ENCODE measurements at regions not wholly inside any gene's neighbourhood (a gene's known extent, or its start where the extent isn't known, plus 50 kb on each side); places are given as distances from the start of the nearest gene placed in this dataset.

DNA sequence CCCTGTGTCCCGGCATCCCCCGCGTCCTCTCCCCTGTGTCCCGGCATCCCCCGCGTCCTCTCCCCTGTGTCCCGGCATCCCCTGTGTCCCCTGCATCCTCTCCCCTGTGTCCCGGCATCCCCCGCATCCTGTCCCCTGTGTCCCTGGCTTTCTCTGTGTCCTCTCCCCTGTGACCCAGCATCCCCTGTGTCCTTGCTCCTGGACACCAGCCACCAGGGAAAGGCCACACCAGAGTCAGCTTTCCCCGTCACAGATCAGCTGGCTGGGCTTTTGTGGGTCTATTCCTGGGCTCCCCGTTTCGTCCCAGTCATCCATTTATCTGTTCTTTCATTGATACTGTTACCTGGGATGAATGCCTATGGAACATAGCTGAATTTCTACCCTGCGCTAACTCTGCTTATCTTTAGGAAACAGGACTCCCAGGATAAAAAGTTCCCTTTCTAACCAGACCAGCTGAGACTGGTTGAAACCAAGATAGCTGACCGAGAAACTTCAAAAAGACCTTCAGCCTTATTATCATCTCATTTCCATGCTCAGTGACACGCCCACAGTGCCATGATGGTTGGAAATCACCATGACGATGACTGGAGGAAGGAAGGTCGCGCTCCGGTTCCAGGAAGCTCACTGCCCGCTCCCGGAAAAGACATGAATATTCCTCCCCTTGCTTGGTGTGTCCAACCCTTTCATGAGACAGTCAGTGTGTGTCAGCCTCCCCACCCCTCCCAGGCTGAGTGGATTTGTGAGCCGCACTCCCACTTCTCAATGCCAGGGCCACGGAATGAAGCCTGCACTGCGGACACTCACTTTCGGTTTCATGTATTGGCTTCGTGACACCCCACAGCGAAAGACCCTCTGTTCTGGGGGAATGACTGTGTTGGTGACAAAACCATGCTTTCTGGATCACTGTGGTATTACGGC, 276.4 kb upstream of the SFSWAP start (continued):
- TF ChIP-seq, protein P1, sequence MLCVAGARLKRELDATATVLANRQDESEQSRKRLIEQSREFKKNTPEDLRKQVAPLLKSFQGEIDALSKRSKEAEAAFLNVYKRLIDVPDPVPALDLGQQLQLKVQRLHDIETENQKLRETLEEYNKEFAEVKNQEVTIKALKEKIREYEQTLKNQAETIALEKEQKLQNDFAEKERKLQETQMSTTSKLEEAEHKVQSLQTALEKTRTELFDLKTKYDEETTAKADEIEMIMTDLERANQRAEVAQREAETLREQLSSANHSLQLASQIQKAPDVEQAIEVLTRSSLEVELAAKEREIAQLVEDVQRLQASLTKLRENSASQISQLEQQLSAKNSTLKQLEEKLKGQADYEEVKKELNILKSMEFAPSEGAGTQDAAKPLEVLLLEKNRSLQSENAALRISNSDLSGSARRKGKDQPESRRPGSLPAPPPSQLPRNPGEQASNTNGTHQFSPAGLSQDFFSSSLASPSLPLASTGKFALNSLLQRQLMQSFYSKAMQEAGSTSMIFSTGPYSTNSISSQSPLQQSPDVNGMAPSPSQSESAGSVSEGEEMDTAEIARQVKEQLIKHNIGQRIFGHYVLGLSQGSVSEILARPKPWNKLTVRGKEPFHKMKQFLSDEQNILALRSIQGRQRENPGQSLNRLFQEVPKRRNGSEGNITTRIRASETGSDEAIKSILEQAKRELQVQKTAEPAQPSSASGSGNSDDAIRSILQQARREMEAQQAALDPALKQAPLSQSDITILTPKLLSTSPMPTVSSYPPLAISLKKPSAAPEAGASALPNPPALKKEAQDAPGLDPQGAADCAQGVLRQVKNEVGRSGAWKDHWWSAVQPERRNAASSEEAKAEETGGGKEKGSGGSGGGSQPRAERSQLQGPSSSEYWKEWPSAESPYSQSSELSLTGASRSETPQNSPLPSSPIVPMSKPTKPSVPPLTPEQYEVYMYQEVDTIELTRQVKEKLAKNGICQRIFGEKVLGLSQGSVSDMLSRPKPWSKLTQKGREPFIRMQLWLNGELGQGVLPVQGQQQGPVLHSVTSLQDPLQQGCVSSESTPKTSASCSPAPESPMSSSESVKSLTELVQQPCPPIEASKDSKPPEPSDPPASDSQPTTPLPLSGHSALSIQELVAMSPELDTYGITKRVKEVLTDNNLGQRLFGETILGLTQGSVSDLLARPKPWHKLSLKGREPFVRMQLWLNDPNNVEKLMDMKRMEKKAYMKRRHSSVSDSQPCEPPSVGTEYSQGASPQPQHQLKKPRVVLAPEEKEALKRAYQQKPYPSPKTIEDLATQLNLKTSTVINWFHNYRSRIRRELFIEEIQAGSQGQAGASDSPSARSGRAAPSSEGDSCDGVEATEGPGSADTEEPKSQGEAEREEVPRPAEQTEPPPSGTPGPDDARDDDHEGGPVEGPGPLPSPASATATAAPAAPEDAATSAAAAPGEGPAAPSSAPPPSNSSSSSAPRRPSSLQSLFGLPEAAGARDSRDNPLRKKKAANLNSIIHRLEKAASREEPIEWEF (CRISPR knock-in tag; IDR thresholded peaks at IDR 0.05) = no peak
- TF ChIP-seq, protein P2, sequence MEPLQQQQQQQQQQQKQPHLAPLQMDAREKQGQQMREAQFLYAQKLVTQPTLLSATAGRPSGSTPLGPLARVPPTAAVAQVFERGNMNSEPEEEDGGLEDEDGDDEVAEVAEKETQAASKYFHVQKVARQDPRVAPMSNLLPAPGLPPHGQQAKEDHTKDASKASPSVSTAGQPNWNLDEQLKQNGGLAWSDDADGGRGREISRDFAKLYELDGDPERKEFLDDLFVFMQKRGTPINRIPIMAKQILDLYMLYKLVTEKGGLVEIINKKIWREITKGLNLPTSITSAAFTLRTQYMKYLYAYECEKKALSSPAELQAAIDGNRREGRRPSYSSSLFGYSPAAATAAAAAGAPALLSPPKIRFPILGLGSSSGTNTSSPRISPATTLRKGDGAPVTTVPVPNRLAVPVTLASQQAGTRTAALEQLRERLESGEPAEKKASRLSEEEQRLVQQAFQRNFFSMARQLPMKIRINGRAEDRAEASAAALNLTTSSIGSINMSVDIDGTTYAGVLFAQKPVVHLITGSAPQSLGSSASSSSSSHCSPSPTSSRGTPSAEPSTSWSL (CRISPR knock-in tag; IDR thresholded peaks at IDR 0.05; ENCODE audit: borderline replicate concordance) = no peak
- TF ChIP-seq YY1 (IDR thresholded peaks at IDR 0.05; ENCODE audit: borderline replicate concordance in 1 of 3, control insufficient read depth in 1 of 3, extremely low read depth in 1 of 3, insufficient read depth in 3 of 3, insufficient read length in 1 of 3, insufficient replicate concordance in 2 of 3, low read depth in 1 of 3, low read length in 2 of 3) (peak in 1 of 3 experiments; percentile 34), ZNF589 (CRISPR knock-in tag; IDR thresholded peaks at IDR 0.05; ENCODE audit: low read depth) (no peak)
- TF ChIP-seq, protein P3, sequence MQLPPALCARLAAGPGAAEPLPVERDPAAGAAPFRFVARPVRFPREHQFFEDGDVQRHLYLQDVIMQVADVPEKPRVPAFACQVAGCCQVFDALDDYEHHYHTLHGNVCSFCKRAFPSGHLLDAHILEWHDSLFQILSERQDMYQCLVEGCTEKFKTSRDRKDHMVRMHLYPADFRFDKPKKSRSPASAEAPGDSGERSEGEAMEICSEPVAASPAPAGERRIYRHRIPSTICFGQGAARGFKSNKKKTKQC (CRISPR knock-in tag; IDR thresholded peaks at IDR 0.05) = peak; percentile 45; the same call in 1 of the 2 replicates
- TF ChIP-seq, protein P4, sequence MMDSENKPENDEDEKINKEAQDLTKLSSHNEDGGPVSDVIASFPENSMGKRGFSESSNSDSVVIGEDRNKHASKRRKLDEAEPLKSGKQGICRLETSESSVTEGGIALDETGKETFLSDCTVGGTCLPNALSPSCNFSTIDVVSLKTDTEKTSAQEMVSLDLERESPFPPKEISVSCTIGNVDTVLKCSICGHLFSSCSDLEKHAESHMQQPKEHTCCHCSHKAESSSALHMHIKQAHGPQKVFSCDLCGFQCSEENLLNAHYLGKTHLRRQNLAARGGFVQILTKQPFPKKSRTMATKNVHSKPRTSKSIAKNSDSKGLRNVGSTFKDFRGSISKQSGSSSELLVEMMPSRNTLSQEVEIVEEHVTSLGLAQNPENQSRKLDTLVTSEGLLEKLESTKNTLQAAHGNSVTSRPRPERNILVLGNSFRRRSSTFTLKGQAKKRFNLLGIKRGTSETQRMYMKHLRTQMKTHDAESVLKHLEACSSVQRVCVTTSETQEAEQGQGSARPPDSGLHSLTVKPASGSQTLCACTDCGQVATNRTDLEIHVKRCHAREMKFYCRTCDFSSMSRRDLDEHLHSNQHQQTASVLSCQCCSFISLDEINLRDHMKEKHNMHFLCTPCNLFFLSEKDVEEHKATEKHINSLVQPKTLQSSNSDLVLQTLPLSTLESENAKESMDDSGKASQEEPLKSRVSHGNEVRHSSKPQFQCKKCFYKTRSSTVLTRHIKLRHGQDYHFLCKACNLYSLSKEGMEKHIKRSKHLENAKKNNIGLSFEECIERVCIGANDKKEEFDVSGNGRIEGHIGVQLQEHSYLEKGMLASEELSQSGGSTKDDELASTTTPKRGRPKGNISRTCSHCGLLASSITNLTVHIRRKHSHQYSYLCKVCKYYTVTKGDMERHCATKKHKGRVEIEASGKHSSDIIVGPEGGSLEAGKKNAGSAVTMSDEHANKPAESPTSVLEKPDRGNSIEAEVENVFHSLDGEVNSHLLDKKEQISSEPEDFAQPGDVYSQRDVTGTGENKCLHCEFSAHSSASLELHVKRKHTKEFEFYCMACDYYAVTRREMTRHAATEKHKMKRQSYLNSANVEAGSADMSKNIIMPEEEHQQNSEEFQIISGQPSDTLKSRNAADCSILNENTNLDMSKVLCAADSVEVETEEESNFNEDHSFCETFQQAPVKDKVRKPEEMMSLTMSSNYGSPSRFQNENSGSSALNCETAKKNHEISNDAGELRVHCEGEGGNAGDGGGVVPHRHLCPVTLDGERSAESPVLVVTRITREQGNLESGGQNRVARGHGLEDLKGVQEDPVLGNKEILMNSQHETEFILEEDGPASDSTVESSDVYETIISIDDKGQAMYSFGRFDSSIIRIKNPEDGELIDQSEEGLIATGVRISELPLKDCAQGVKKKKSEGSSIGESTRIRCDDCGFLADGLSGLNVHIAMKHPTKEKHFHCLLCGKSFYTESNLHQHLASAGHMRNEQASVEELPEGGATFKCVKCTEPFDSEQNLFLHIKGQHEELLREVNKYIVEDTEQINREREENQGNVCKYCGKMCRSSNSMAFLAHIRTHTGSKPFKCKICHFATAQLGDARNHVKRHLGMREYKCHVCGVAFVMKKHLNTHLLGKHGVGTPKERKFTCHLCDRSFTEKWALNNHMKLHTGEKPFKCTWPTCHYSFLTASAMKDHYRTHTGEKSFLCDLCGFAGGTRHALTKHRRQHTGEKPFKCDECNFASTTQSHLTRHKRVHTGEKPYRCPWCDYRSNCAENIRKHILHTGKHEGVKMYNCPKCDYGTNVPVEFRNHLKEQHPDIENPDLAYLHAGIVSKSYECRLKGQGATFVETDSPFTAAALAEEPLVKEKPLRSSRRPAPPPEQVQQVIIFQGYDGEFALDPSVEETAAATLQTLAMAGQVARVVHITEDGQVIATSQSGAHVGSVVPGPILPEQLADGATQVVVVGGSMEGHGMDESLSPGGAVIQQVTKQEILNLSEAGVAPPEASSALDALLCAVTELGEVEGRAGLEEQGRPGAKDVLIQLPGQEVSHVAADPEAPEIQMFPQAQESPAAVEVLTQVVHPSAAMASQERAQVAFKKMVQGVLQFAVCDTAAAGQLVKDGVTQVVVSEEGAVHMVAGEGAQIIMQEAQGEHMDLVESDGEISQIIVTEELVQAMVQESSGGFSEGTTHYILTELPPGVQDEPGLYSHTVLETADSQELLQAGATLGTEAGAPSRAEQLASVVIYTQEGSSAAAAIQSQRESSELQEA (IDR thresholded peaks at IDR 0.05; ENCODE audit: low read depth) = no peak
- TF ChIP-seq, protein P5, sequence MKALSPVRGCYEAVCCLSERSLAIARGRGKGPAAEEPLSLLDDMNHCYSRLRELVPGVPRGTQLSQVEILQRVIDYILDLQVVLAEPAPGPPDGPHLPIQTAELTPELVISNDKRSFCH (CRISPR knock-in tag; IDR thresholded peaks at IDR 0.05) = no peak
- TF ChIP-seq, protein P5 (tag; IDR thresholded peaks at IDR 0.05) = no peak
